ENCODE measurements at regions not wholly inside any gene's neighbourhood (a gene's known extent, or its start where the extent isn't known, plus 50 kb on each side); places are given as distances from the start of the nearest gene placed in this dataset.

- DNase-seq = no peak
These were observed 66.1 kb upstream of the TBCA start for GRCh38 chr5:77842243-77842642.

- DNase-seq = no peak
These were observed 65.5 kb upstream of the TBCA start for GRCh38 chr5:77841616-77842015.

GRCh38 chr5:77840930-77841329, 64.8 kb upstream of the TBCA start:
- no peak for DNase-seq

GRCh38 chr5:77839691-77840090, 63.6 kb upstream of the TBCA start:
- no peak for DNase-seq

GRCh38 chr5:77832938-77833337, 56.8 kb upstream of the TBCA start:
- DNase-seq = no peak

GRCh38 chr5:77832166-77832770, 56.1 kb upstream of the TBCA start:
- no peak for DNase-seq

GRCh38 chr5:77828445-77828844, 52.3 kb upstream of the TBCA start:
- DNase-seq = no peak
